ENCODE measurements at regions not wholly inside any gene's neighbourhood (a gene's known extent, or its start where the extent isn't known, plus 50 kb on each side); places are given as distances from the start of the nearest gene placed in this dataset.

DNA sequence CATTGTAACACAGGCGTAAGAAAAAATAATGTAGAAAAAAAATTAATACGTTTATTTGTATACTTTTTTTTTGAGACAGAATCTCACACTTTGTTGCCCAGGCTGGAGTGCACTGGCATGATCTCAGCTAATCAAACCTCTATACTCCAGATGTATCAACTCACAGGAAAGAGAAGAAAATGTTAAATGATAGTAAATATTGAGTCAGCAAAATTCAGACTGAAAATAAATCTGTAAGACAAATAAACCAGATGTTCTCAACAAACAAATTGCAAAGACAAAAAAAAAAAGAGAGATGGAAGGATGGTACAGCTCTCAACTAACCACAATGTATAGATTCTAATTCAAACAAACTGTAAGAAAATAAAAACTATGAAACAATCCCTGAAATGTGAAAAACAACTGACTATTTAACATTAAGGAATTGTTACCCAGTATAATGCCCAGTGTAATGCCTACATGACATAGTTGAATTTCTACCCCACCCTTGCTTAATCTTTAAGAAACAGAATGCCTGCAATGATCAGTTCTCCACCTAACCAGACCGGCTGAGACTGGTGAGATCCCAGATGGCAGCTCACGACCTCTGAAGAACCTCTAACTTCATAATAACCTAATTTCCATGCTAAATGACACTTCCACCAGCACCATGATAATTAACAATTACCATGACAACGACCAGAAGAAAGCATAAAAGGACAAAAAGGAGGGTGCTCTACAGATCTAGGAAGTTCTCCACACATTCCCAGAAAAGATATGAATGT is 272.0 kb upstream of the GNAI1 start:
- peak; percentile 52 for DNase-seq

DNA sequence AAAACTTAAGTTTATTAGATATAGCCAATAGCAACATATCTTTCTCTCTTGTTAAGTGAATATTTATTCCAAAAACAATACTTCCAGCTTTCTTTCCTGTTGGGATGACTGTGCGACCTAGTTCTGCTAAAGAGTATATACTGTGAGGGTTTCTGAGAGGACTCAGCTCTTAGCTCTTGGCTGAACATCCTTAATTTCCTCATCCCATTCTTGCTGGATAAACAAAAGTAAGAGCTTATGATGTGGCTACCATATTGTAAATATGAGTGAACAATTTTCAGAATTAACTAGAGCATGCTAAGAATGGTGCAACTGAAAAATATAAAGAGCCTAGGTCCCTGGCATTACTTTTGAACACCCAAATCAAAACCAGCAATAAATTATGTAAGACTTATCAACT is 279.5 kb upstream of the GNAI1 start:
- no peak for DNase-seq

DNA sequence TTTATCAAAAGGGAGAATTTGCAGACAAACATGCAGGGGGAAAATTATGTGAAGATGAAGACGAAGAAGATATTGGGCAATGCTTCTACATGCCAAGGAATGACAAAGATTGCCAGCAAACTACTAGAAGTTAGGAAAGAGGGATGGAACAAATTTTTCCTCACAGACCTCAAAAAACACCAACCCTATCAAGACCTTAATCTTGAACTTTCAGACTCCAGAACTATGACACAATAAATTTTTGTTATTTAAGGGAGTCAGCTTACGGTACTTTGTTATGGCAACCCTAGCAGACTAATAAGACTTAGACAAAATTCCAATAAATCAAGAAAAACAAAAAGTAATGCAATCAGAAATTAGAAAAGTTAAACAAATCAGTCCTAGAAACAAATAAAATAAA is 280.0 kb upstream of the GNAI1 start:
- DNase-seq, result no peak

DNA sequence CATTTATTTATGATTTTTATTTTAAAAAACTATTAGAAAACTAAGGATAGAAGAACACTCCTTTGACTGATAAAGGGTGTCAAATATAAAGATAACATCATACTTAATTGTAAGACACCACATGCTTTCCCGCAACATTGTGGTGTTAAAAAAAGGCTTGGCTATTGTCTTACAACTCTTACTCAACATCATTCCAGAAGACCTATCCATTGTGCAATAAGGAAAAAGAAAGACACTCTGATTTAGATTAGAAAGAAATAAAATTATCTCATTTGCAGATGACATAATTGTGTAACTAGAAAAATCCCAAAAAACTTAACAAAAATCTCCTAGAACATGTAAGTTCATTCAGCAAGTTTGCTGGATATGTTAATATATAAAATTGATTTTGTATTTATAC is 296.7 kb upstream of the GNAI1 start:
- no peak for DNase-seq

- no peak for DNase-seq
These were observed 301.0 kb upstream of the GNAI1 start for GRCh38 chr7:79833616-79834015.

GRCh38 chr7:79828866-79829265 is 305.8 kb upstream of the GNAI1 start:
- no peak for DNase-seq

DNA sequence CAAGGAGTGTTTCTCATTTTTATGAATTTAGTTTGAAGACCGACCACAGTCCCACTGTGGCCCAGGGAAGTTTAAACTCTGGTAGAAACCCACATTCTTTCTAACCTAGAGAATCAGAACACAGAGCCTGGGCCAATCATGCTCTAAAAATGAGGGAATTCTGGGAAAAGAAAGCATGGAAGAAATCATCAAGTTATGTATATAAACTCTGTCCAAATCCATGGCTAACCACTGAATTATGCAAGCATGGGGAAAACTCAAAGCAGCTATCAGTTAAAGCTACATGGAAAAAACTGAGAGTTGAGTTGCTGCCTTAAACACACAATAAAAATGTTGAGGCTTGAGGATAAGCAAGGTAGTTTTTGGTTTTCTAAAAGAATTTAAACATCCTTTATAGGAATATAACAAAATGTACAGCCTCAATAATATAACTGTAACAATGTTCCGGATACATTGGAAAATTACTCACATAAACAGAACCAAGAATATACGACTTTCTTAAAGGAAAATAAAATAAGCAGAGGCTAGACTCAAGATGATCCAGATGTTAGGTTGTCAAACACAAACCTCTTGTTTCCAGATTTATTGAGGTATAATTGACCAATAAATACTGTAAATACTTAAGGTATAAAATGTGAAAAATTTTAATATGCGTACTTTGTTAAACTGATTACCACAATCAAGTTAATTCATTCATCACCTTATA is 311.2 kb upstream of the GNAI1 start:
- peak; percentile 65 for DNase-seq

GRCh38 chr7:79822620-79823240 is 311.9 kb upstream of the GNAI1 start:
- DNase-seq, result peak; percentile 95

DNA sequence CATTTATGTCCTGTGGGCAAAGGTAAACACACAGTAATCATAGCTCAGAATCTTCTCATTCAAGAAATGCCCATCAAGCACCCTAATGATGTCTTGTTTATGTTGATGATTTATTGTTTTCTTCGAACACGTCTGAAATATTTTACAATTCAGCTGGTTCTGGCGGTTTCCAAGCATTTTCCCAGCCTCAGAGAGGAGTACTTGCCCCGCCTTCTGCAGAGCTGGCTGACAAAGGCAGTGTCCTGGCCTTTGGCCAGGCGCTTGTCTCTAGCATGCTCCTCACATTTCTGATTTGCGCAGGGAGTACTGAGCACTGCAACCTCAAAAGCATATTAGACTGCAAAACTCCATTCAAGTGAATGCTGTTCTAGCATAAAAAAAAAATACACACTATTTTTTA is 314.2 kb upstream of the GNAI1 start:
- peak; percentile 97 for DNase-seq

DNA sequence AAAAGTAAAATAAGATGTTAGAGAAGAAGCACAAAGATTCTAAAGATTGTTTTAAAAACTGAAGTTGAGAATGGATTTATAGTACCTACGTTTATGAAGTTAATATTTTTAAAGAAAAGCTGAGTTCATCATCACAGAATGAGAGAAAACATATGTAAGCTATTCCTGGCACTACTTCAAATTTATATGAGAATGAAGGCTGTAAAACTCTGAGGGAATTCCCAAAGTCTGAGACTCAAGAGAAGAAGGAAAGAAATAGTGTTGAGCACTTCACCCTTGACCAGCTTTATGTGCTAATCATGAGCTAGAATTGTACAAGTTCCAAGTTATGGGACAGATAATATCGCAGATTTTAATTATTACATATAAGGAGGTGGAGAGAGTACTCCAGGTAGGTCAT is 323.7 kb upstream of the GNAI1 start:
- DNase-seq, result no peak

DNA sequence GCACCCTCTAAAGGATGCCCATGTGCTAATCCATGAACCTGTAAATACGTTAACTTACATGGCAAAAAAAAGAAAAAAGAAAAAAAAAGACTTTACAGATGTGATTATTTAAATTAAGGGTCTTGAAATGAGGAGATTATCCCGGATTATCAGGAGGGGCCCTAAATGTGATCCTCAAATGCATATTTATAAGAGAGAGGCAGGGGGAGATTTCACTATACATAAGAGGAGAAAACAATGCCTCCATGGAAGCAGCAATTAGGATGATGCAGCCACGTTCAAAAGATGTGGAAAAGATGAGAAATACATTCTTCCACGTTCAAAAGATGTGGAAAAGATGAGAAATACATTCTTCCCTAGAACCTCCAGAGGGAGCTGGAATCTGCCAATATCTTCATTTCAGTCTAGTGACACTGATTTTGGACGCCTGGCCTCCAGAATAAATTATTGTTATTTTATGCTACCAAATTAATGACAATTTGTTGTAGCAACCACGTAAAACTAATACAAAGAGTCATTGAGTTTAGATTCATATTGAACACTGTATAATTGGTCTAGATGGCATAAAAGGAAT is 328.4 kb upstream of the GNAI1 start:
- no peak for DNase-seq

DNA sequence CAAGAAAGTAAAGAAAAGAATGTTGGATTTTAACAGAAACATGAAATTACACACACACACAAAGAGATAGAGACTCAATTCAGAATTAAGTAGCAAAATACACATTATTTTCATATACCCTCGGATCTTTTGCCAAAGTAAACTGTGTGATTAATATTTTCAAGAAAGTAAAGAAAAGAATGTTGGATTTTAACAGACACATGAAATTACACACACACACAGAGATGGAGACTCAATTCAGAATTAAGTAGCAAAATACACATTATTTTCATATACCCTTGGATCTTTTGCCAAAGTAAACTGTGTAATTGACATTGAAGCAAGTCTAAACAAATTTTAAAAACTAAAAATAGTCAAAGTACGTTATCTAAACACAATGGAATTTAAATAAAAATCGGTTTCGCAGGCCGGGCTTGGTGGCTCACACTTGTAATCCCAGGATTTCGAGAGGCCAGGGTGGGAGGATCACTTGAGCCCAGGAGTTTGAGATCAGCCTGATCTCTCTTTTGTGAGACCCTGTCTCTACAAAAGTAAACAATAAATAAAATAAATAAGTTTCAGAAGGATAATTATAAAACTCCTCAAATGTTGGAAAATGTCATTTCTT is 337.3 kb upstream of the MAGI2 start:
- no peak for DNase-seq

- no peak for DNase-seq
These were observed 336.3 kb upstream of the MAGI2 start for GRCh38 chr7:79789584-79790345.

GRCh38 chr7:79787623-79788022 is 334.2 kb upstream of the MAGI2 start:
- DNase-seq, result no peak

GRCh38 chr7:79787096-79787495 is 333.6 kb upstream of the MAGI2 start:
- no peak for DNase-seq

DNA sequence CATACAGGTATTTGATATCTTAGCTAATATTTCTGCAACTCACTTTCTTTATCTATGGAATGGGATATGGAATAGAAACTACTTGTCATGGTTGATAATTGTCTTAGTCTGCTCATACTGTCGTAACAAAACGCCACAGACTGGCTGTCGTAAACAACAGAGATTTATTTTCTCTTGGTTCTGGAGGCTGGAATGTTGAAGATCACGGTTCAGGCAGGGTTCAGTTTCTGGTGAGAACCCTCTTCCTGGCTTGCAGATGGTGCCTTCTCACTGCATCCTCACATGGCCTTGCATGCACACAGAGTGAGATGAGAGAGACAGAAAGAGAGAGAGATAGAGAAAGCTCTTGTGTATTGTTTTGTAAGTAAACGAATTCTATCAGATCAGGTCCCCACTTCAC is 332.7 kb upstream of the MAGI2 start:
- DNase-seq, result no peak

GRCh38 chr7:79785556-79785955 is 332.1 kb upstream of the MAGI2 start:
- DNase-seq, result no peak

DNA sequence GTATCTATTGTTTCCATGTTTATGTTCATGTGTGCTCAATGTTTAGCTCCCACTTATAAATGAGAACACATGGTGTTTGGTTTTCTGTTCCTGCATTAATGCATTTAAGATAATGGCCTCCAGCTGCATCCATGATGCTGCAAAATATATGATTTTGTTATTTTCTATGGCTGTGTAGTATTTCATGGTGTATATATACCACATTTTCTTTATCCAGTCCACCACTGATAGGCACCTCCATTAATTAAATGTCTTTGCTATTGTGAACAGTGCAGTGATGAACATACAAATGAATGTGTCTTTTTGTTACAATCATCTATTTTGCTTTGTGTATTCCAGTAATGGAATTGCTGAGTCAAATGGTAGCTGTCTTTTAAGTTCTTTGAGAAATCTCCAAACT is 329.4 kb upstream of the MAGI2 start:
- DNase-seq, result no peak

GRCh38 chr7:79782256-79782655 is 328.8 kb upstream of the MAGI2 start:
- no peak for DNase-seq

DNA sequence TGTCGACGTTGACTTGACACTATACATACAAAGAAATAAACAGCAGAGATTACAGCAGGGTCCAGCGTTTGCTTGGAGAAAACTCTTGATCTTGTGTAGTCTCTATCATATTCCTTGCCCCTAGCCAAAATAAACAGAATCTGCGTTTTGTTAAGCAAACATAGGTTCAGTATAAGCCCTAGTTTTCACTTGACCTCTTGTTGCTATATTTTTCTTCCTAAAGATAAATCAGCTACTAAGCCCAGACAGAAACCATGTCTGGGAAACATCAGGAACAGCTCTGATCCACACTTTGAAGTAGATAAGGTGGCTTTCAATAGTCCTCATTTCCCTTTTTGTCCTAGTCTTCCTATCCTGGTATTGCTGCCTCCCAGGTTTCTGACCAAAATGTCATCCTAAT is 328.2 kb upstream of the MAGI2 start:
- DNase-seq, result no peak

DNA sequence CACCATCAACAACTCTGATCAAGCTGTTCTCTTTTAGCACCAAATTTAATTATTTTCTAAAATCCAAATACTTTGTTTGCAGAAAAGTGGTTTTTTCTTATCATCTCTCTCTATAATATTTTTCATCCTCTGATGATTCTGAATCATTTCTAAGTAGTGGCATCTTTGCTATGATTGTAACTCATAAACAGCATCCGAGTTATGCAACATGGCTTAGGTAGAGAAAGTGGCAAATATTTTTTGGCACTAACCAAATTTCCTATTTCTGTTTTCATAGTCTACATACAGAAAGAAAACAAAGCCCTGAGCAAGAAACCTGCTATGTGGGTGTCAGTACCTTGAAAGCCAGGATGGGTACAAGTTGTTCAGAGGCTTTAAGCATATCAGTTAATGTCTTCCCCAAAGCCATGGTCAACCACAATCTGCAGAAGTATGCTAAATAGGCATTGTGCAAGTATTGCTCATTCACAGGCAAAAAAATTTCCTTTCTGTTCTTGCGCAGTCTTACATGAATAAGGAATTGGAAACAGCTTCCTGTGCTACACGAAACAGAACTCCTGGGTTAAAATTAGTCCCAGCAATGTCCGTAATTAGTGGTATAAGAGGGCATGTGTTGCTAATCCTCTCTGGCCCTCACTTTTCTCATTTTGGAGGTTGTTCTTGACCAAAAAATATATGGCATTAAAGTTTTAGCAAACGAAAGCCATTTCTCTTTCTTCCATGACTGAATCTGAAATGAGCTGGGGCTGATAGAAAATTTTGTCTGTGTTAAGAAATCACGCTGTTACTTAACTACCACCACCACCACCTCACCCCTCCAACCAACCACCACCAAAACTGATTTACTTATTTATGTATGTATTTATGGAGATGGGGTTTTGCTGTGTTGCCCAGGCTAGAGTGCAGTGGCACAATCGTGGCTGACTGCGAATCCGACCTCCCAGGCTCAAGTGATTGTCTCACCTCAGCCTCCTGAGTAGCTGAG is 325.6 kb upstream of the MAGI2 start:
- no peak for DNase-seq

All from DMS 273 treated with DMSO at 0.1 percent for 48 hours (cell line).